ENCODE measurements at regions not wholly inside any gene's neighbourhood (a gene's known extent, or its start where the extent isn't known, plus 50 kb on each side); places are given as distances from the start of the nearest gene placed in this dataset.

DNA sequence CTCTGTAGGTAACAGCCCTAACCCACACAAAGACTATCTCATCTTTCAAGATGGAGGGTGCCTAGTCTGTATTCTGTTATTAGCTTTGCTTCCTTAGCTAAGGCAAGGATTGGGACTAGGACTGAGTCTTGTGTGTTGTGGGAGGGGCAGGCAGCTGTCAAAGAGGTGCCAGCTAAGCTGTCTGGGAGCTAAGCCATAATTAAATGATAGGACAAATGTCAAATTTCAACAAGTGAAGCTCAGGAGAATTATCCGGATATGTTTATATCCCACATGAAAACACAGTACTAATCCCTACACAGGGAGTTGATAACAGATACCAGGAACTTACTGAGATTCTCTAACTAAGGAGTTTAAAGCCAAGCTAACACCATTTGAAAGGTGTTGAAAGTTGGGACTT lies 70.5 kb upstream of the NGF start:
- no peak for TF ChIP-seq CTCF (IDR thresholded peaks at IDR 0.05)
- no peak for TF ChIP-seq EP300 (IDR thresholded peaks at IDR 0.05)
